ENCODE measurements at regions not wholly inside any gene's neighbourhood (a gene's known extent, or its start where the extent isn't known, plus 50 kb on each side); places are given as distances from the start of the nearest gene placed in this dataset.

GRCh38 chr4:3852309-3852708, 86.1 kb downstream of the ADRA2C start:
- TF ChIP-seq SUZ12 (IDR thresholded peaks at IDR 0.05; ENCODE audit: extremely low read depth, insufficient read depth, insufficient read length) (no peak), YY1 (IDR thresholded peaks at IDR 0.05; ENCODE audit: insufficient read depth, insufficient read length) (no peak), ZNF274 (IDR thresholded peaks at IDR 0.05; ENCODE audit: low read depth, low read length) (no peak)

All from NT2/D1 (cell line).